ENCODE measurements at regions not wholly inside any gene's neighbourhood (a gene's known extent, or its start where the extent isn't known, plus 50 kb on each side); places are given as distances from the start of the nearest gene placed in this dataset.

GRCh38 chr14:40058901-40059897 is 627.0 kb upstream of the FBXO33 start:
- TF ChIP-seq CTCF (IDR thresholded peaks at IDR 0.05) (no peak), POLR2A (IDR thresholded peaks at IDR 0.05) (no peak)
